ENCODE measurements at regions not wholly inside any gene's neighbourhood (a gene's known extent, or its start where the extent isn't known, plus 50 kb on each side); places are given as distances from the start of the nearest gene placed in this dataset.
"Not testable (repeated sequence)": the region's sequence is repeated elsewhere in the genome, so short reads cannot be mapped to it uniquely, and the experiment has no call there.

DNA sequence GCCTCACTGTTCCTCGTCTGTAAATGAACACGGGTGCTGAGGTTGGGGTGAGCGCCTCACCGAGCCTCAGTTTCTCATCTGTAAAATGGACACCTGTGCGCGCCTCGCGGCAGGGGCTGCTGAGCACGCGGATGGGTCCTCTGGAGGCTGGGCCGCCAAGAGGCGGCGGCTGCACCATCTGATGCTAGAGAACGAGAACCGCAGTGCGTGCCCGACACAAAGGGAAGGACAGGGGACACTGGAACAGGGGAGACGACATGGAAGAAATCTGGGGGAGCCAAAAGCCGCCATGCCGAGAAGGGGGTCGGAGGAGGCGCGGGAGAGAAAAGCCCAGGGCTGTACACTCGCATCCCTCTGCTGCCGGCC lies 118.7 kb upstream of the ZNF516 start:
- no peak for DNase-seq (ENCODE audit: low spot score)
- TF ChIP-seq, protein P1, sequence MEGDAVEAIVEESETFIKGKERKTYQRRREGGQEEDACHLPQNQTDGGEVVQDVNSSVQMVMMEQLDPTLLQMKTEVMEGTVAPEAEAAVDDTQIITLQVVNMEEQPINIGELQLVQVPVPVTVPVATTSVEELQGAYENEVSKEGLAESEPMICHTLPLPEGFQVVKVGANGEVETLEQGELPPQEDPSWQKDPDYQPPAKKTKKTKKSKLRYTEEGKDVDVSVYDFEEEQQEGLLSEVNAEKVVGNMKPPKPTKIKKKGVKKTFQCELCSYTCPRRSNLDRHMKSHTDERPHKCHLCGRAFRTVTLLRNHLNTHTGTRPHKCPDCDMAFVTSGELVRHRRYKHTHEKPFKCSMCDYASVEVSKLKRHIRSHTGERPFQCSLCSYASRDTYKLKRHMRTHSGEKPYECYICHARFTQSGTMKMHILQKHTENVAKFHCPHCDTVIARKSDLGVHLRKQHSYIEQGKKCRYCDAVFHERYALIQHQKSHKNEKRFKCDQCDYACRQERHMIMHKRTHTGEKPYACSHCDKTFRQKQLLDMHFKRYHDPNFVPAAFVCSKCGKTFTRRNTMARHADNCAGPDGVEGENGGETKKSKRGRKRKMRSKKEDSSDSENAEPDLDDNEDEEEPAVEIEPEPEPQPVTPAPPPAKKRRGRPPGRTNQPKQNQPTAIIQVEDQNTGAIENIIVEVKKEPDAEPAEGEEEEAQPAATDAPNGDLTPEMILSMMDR (IDR thresholded peaks at IDR 0.05; ENCODE audit: extremely low read depth, missing control alignments) = no peak

DNA sequence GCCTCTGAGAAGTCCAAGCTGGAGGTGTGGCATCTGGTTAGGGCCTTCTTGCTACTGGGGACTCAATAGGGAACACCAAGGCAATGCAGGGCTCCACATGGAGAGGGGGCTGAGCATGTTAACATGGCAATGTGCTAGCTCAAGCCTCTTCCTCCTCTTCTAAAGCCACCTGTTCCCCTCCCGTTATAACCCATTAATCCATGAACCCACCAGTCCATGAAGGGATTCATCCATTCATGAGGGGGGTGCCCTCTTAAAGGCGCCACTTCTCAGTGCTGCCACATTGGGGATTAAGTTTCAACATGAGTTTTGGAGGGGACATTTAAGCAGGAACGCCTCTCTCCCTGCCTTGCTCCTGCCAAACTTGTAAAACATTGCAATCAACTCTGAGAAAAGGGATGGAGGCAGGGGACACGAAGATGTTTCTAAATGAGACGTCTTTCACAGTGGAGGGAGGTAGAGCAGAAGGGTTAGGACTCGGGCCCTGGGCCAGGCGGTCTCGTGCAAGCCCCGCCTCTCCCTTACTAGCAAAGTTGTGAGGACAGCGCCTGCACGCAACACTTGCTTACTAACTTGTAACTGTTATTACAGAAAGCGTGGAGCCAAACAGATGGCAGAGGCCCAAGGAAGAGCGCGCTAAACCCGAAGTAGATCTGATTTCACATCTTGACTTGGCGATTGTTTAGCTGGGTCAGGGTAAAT lies 118.2 kb upstream of the ZNF516 start:
- TF ChIP-seq, protein P1 (IDR thresholded peaks at IDR 0.05; ENCODE audit: extremely low read depth, missing control alignments) = no peak
- DNase-seq (ENCODE audit: low spot score) = no peak

DNA sequence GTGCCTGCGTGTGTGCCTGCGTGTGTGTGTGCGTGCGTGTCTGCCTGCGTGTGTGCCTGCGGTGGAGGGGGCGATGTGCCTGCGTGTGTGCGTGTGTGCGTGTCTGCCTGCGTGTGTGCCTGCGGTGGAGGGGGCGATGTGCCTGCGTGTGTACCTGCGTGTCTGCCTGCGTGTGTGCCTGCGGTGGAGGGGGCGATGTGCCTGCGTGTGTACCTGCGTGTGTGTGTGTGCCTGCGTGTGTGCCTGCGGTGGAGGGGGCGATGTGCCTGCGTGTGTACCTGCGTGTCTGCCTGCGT lies 116.7 kb upstream of the ZNF516 start:
- not testable (repeated sequence) for DNase-seq (ENCODE audit: low spot score)

DNA sequence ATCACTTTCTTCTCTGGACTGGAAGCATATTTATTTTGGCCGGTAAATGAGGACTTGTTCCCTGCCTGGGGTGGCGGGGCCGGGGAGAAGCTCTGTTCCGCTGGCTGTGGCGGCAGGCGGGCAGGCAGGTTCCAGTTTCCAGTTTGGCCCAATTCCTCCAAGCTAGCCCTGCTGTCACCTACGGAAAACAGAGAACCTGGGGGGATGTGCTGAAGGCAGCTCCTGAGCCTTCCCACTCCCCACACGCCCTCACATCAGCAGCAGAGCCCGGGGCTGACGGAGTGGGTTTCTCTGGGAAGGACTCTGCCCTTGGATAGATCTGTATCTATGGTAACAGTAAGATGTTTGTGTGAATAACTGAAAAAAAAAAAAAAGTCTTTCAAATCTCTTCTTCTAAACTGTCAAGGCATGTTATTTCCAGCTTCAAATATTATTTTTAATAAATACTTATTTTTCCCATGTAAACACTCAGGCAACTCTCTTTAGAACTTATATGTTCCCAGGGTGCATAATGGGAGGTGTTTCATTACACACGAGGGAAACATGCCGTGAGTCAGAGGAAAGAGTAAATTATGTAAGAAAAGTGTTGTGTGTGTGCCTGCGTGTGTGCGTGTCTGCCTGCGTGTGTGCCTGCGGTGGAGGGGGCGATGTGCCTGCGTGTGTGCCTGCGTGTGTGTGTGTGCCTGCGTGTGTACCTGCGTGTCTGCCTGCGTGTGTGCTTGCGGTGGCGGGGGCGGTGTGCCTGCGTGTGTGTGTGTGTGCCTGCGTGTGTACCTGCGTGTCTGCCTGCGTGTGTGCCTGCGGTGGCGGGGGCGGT lies 116.1 kb upstream of the ZNF516 start:
- DNase-seq (ENCODE audit: low spot score) = no peak
- TF ChIP-seq, protein P1 (IDR thresholded peaks at IDR 0.05; ENCODE audit: extremely low read depth, missing control alignments) = no peak

DNA sequence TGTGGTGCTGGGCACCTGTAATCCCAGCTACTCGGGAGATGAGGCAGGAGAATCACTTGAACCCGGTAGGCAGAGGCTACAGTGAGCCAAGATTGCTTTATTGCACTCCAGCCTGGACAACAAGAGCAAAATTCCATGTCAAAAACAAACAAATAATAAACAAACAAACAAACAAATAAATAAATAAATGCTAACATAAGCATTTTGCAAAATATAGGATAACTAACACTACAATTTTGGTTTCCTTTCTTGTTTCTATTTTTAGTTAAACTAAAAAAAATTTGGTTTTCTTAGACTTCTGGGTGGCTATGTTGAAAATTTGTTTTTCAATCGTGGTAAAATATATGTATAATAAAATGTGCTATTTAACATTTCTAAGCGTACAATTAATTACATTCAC lies 115.0 kb upstream of the ZNF516 start:
- DNase-seq (ENCODE audit: low spot score) = no peak
- TF ChIP-seq, protein P1 (IDR thresholded peaks at IDR 0.05; ENCODE audit: extremely low read depth, missing control alignments) = no peak

DNA sequence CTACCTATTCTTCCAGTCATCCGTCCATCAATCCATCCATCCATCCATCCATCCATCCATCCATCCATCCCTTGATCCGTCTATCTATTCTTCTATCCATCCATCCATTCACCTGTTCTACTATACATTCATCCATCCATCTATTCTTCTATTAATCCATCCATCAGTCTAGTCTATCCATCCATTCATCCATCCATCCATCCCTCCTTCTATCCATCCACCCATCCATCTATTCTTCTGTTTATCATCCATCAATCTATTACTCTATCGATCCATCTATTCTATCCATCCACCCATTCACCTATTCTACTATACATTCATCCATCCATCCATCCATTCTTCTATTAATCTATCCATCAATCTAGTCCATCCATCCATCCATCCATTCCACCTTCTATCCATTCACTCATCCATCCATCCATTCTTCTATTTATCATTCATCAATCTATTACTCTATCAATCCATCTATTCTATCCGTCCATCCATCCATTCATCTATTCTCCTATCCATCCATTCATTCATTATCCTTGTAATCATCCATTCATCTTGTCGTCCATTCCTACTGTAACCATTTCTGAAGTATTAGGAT lies 110.4 kb upstream of the ZNF516 start:
- TF ChIP-seq, protein P1 (IDR thresholded peaks at IDR 0.05; ENCODE audit: extremely low read depth, missing control alignments) = no peak

DNA sequence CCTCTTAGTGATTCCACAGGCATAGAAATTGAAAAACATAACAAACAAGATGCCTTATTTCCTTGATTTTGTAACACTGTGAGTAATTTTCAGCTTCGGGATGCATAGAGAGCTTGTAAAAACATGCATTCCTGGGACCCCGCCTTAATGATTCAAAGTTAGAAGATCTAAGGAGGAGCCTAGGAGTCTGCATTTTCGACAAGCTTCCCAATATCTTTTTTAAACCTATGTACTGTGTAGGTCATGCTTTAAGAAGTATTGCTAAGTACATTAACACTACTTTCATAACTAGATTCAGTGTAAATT lies 109.8 kb upstream of the ZNF516 start:
- TF ChIP-seq, protein P1 (IDR thresholded peaks at IDR 0.05; ENCODE audit: extremely low read depth, missing control alignments) = no peak
- no peak for DNase-seq (ENCODE audit: low spot score)

More for the DNA sequence above, 110.4 kb upstream of the ZNF516 start:
- no peak for DNase-seq (ENCODE audit: low spot score)
